ENCODE measurements at regions not wholly inside any gene's neighbourhood (a gene's known extent, or its start where the extent isn't known, plus 50 kb on each side); places are given as distances from the start of the nearest gene placed in this dataset.
A peak's percentile ranks its signal among the peaks of the same experiment; 100 is the strongest.

GRCh38 chr1:233516732-233517131, 97.2 kb upstream of the KCNK1 start:
- no peak for DNase-seq (ENCODE audit: low read depth in 2 of 2)

- peak; percentile 13 to 23 for DNase-seq (ENCODE audit: low read depth in 2 of 2)
These were observed 95.6 kb upstream of the KCNK1 start for GRCh38 chr1:233518344-233518743.

GRCh38 chr1:233520261-233521191, 93.4 kb upstream of the KCNK1 start:
- DNase-seq (ENCODE audit: low read depth in 2 of 2): no peak

GRCh38 chr1:233523047-233523446, 90.9 kb upstream of the KCNK1 start:
- no peak for DNase-seq (ENCODE audit: low read depth in 2 of 2)

GRCh38 chr1:233527818-233528217, 86.1 kb upstream of the KCNK1 start:
- DNase-seq (ENCODE audit: low read depth in 2 of 2): no peak

GRCh38 chr1:233530665-233531386, 83.1 kb upstream of the KCNK1 start:
- no peak for DNase-seq (ENCODE audit: low read depth in 2 of 2)

GRCh38 chr1:233540816-233541215, 73.1 kb upstream of the KCNK1 start:
- DNase-seq (ENCODE audit: low read depth in 2 of 2): no peak

- DNase-seq (ENCODE audit: low read depth in 2 of 2): no peak
These were observed 70.3 kb upstream of the KCNK1 start for GRCh38 chr1:233543338-233544255.

- DNase-seq (ENCODE audit: low read depth in 2 of 2): no peak
These were observed 69.6 kb upstream of the KCNK1 start for GRCh38 chr1:233544304-233544703.

- DNase-seq (ENCODE audit: low read depth in 2 of 2): no peak
These were observed 66.2 kb upstream of the KCNK1 start for GRCh38 chr1:233547726-233548125.

- DNase-seq (ENCODE audit: low read depth in 2 of 2): no peak
These were observed 64.5 kb upstream of the KCNK1 start for GRCh38 chr1:233549404-233549803.

- no peak for DNase-seq (ENCODE audit: low read depth in 2 of 2)
These were observed 64.0 kb upstream of the KCNK1 start for GRCh38 chr1:233549917-233550316.

- DNase-seq (ENCODE audit: low read depth in 2 of 2): no peak
These were observed 59.9 kb upstream of the KCNK1 start for GRCh38 chr1:233554037-233554436.

GRCh38 chr1:233561708-233562426, 52.0 kb upstream of the KCNK1 start:
- DNase-seq (ENCODE audit: low read depth in 2 of 2): no peak
